ENCODE measurements at regions not wholly inside any gene's neighbourhood (a gene's known extent, or its start where the extent isn't known, plus 50 kb on each side); places are given as distances from the start of the nearest gene placed in this dataset.

- H3K27ac Mint-ChIP-seq (ENCODE audit: low read depth), result no peak overlapping the region
- no peak for DNase-seq (ENCODE audit: low spot score in 2 of 2)
- no peak overlapping the region for H3K4me3 Mint-ChIP-seq
- no peak for ATAC-seq (replicated peaks; ENCODE audit: extremely low read depth, poor library complexity, severe bottlenecking)
- H3K4me1 Mint-ChIP-seq, result no peaks in the 10 kb centered on the region
- H3K27me3 Mint-ChIP-seq, result peaks cover 55% of the 10 kb centered on the region
- H3K36me3 Mint-ChIP-seq (ENCODE audit: insufficient read depth), result peaks cover 2% of the 10 kb centered on the region
- H3K9me3 Mint-ChIP-seq, result peaks cover 18% of the 10 kb centered on the region
Measured at GRCh38 chr10:31590023-31590800, 271.2 kb downstream of the ZEB1 start.

DNA sequence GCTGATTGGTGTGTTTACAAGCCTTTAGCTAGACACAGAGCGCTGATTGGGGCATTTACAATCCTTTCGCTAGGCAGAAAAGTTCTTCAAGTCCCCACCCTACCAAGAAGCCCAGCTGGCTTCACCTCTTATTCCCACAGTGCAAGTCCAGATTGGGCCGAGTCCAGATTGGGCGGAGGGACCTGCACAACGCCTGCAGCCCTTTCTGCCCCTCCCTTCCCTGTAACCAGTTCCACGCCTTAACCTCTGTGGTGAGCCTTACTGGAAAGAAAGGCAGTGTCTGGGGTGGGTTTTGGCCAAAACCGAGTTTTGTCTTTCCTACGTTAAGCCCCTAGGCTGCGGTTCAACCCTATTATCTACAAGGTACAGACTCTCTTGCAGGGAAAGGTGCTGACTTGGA, 268.7 kb downstream of the ZEB1 start:
- H3K4me3 Mint-ChIP-seq, result no peak overlapping the region
- ATAC-seq (replicated peaks; ENCODE audit: extremely low read depth, poor library complexity, severe bottlenecking) (no peak), DNase-seq (ENCODE audit: low spot score in 2 of 2) (no peak)
- no peaks in the 10 kb centered on the region for H3K4me1 Mint-ChIP-seq
- peaks cover 58% of the 10 kb centered on the region for H3K27me3 Mint-ChIP-seq
- peaks cover 2% of the 10 kb centered on the region for H3K36me3 Mint-ChIP-seq (ENCODE audit: insufficient read depth)
- peaks cover 18% of the 10 kb centered on the region for H3K9me3 Mint-ChIP-seq
- H3K27ac Mint-ChIP-seq (ENCODE audit: low read depth), result no peak overlapping the region

DNA sequence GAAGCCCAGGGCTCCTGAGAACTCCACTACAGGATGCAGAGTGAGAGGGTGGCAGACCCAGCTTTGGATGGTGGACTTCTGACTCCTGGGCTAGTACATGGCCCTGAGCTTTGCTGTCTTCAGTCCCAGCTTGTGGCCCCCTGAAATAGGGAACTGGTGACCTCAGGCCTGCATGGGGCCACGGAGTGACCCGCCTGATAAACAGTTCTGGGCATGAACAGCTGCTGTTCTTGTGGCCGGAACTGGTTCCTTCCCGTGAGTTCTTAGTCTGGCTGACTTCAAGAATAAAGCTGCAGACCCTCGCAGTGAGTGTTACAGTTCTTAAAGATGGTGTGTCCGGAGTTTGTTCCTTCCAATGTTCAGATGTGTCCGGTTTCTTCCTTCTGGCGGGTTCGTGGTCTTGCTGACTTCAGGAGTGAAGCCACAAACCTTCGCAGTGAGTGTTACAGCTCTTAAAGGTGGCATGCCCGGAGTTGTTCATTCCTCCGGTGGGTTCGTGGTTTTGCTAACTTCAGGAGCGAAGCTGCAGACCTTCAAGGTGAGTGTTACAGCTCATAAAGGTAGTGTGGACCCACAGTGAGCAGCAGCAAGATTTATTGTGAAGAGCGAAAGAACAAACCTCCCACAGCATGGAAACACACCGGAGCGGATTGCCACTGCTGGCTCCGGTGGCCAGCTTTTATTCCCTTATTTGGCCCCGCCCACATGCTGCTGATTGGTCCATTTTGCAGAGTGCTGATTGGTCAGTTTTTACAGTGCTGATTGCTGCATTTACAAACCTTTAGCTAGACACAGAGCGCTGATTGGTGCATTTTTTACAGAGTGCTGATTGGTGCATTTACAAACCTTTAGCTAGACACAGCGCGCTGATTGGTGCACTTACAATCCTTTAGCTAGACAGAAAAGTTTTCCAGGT, 268.0 kb downstream of the ZEB1 start:
- no peak for ATAC-seq (replicated peaks; ENCODE audit: extremely low read depth, poor library complexity, severe bottlenecking)
- H3K9me3 Mint-ChIP-seq, result peaks cover 14% of the 10 kb centered on the region
- peaks cover 65% of the 10 kb centered on the region for H3K27me3 Mint-ChIP-seq
- no peak for DNase-seq (ENCODE audit: low spot score in 2 of 2)
- H3K4me1 Mint-ChIP-seq, result no peaks in the 10 kb centered on the region
- H3K27ac Mint-ChIP-seq (ENCODE audit: low read depth), result no peak overlapping the region
- peaks cover 2% of the 10 kb centered on the region for H3K36me3 Mint-ChIP-seq (ENCODE audit: insufficient read depth)
- H3K4me3 Mint-ChIP-seq, result no peak overlapping the region

DNA sequence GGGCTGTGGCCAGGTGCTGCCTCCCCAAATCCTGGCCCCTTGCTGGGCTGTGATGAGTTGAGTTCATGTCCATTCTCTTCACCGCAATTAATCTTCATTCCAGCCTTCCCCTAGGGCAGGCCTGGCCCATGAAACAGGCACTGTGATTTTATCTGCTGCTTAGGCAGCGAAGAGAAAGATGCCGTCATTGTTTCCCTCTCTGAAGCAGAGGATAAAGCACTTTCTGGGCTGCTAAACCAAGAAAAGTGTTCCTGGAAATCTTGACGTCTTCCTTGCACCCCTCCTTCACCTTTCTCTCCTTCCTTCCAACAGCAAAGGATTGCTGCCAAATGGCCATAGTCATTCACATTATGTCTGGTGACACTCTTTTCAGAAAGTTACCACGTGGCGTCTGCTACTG, 265.9 kb downstream of the ZEB1 start:
- no peak overlapping the region for H3K4me3 Mint-ChIP-seq
- peaks cover 44% of the 10 kb centered on the region for H3K27me3 Mint-ChIP-seq
- no peak overlapping the region for H3K27ac Mint-ChIP-seq (ENCODE audit: low read depth)
- H3K9me3 Mint-ChIP-seq, result no peaks in the 10 kb centered on the region
- ATAC-seq (replicated peaks; ENCODE audit: extremely low read depth, poor library complexity, severe bottlenecking) (no peak), DNase-seq (ENCODE audit: low spot score in 2 of 2) (no peak)
- H3K36me3 Mint-ChIP-seq (ENCODE audit: insufficient read depth), result no peaks in the 10 kb centered on the region
- no peaks in the 10 kb centered on the region for H3K4me1 Mint-ChIP-seq

GRCh38 chr10:31584098-31584631, 265.1 kb downstream of the ZEB1 start:
- H3K27me3 Mint-ChIP-seq, result peaks cover 44% of the 10 kb centered on the region
- H3K36me3 Mint-ChIP-seq (ENCODE audit: insufficient read depth), result no peaks in the 10 kb centered on the region
- H3K4me1 Mint-ChIP-seq, result no peaks in the 10 kb centered on the region
- ATAC-seq (replicated peaks; ENCODE audit: extremely low read depth, poor library complexity, severe bottlenecking) (no peak), DNase-seq (ENCODE audit: low spot score in 2 of 2) (no peak)
- H3K9me3 Mint-ChIP-seq, result no peaks in the 10 kb centered on the region
- H3K27ac Mint-ChIP-seq (ENCODE audit: low read depth), result no peak overlapping the region
- no peak overlapping the region for H3K4me3 Mint-ChIP-seq

DNA sequence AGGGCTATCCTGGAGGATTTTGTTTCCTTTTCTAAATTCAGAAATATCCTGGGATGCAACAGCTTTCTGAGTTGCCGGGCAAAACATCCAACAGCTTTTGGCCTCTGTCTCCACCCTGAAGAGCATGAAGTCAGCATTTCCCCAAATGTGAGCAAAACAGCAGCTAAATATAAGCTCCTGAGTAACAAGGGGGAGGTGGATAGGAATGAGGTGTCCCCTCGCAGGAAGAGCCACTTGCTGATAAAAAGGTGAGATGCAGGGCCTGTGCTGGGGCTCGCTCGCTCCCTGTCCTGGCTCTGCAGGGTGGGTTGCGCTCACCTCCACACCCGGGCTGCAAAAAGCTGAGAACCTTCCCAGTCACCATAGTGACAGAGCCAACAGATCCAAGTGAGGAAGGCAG, 264.3 kb downstream of the ZEB1 start:
- Mint-ChIP-seq H3K27me3 (peaks cover 44% of the 10 kb centered on the region), H3K4me3 (no peak overlapping the region), H3K9me3 (no peaks in the 10 kb centered on the region), H3K36me3 (ENCODE audit: insufficient read depth) (no peaks in the 10 kb centered on the region), H3K27ac (ENCODE audit: low read depth) (no peak overlapping the region), H3K4me1 (no peaks in the 10 kb centered on the region)
- DNase-seq (ENCODE audit: low spot score in 2 of 2), result no peak
- no peak for ATAC-seq (replicated peaks; ENCODE audit: extremely low read depth, poor library complexity, severe bottlenecking)

DNA sequence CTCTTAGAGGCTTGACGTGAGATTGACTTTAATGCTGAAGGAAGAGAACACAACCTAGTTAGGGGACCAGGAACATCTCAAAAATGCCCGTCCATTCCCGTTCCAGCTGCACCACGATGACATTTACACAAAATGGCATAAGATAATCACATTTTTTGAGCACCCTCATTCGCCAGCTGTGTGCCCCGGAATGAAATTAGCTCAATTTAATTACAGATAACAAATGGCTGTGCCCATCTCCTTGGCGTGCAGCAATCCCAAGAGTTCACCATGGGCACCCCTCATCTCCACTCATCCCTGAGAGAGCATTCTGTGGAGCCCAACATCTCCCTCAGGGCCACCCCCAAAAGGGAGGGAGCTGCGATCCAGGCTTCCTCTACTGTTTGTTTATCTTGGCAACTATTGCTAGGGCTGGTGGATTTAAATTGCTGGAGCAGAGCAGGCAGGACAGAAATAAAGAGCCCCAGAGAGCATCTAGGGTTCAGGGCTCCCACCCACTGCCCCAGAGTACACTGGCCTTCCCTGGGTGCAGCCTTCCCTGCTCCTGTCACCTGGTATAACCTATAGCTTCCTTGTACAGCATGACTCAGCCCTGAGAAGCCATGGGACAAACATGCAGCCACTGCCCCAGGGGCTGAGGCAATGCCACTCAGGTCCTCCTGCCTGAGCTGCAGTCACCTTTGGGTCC, 263.5 kb downstream of the ZEB1 start:
- peaks cover 39% of the 10 kb centered on the region for H3K27me3 Mint-ChIP-seq
- H3K36me3 Mint-ChIP-seq (ENCODE audit: insufficient read depth), result no peaks in the 10 kb centered on the region
- no peaks in the 10 kb centered on the region for H3K9me3 Mint-ChIP-seq
- ATAC-seq (replicated peaks; ENCODE audit: extremely low read depth, poor library complexity, severe bottlenecking) (no peak), DNase-seq (ENCODE audit: low spot score in 2 of 2) (no peak)
- no peak overlapping the region for H3K27ac Mint-ChIP-seq (ENCODE audit: low read depth)
- no peak overlapping the region for H3K4me3 Mint-ChIP-seq
- no peaks in the 10 kb centered on the region for H3K4me1 Mint-ChIP-seq

DNA sequence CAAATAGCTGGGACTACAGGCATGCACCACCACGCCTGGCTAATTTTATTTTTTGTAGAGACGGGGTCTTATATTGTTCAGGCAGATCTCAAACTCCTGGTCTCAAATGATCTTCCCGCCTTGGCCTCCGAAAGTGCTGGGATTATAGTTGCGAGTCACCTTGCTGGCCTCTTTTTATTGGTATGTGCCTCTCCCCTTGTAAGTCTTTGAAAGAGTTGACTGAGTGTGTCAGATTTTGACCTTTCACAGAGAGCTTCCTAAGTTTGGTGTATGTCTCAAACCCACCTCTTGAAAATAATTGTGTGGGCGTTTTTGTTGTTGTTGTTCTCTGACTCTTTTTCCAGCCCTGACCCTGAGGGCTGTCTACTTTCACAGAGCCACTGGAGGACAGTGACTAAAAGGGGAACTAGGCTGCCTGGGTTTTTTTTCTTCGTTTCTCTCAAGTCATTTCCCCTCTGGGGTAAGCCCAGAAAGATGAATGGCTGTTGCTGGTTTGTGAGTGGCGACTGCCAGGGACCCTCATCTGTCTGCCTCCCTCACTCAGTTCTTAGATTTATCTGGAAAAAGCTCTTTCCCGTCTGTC, 262.8 kb downstream of the ZEB1 start:
- Mint-ChIP-seq H3K36me3 (ENCODE audit: insufficient read depth) (no peaks in the 10 kb centered on the region), H3K27ac (ENCODE audit: low read depth) (no peak overlapping the region), H3K9me3 (no peaks in the 10 kb centered on the region), H3K4me3 (no peak overlapping the region), H3K27me3 (peaks cover 33% of the 10 kb centered on the region), H3K4me1 (no peaks in the 10 kb centered on the region)
- no peak for DNase-seq (ENCODE audit: low spot score in 2 of 2)
- no peak for ATAC-seq (replicated peaks; ENCODE audit: extremely low read depth, poor library complexity, severe bottlenecking)

DNA sequence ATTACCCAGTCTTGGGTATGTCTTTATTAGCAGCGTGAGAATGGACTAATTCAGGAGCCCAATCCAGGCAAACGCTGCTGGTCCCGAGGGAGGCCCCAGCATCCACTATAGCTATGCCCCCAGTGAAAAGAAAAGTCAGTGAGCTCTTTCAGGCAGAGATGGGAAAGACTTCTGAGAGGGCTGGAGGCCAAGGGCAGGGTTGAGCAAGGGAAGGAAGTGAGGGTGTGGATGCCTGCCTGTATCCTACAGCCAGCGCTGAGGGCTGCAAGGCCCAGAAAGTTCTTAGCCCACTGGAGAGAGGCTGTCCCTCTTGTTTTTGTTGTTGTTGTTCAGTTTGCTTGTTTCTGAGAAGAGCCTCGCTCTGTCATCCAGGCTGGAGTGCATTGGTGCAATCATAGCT, 261.6 kb downstream of the ZEB1 start:
- no peak overlapping the region for H3K27ac Mint-ChIP-seq (ENCODE audit: low read depth)
- no peaks in the 10 kb centered on the region for H3K4me1 Mint-ChIP-seq
- no peak overlapping the region for H3K4me3 Mint-ChIP-seq
- no peak for DNase-seq (ENCODE audit: low spot score in 2 of 2)
- no peaks in the 10 kb centered on the region for H3K9me3 Mint-ChIP-seq
- H3K27me3 Mint-ChIP-seq, result peaks cover 24% of the 10 kb centered on the region
- no peaks in the 10 kb centered on the region for H3K36me3 Mint-ChIP-seq (ENCODE audit: insufficient read depth)
- no peak for ATAC-seq (replicated peaks; ENCODE audit: extremely low read depth, poor library complexity, severe bottlenecking)

Measured in central memory CD8-positive, alpha-beta T cell (primary cell).